Fibroblast of villous mesenchyme (primary cell): ENCODE measurements at regions not wholly inside any gene's neighbourhood (a gene's known extent, or its start where the extent isn't known, plus 50 kb on each side); places are given as distances from the start of the nearest gene placed in this dataset.

Source experiments
- DNase-seq: peaks from one replicate; pipeline ENCODE4 v3.0.0-alpha.2; 2010; ENCODE audit warnings: low read depth
- H3K4me3 ChIP-seq: 2 replicates; pipeline ENCODE4 v1.5.1; 2011; ENCODE audit warnings: low read depth, mild to moderate bottlenecking, low read length
- TF ChIP-seq, protein P1 (sequence below): IDR thresholded peaks from 2 replicates; pipeline ENCODE4 v1.5.1; 2012; ENCODE audit warnings: low read depth, mild to moderate bottlenecking, low read length; ENCODE audit not compliant: insufficient read depth

DNA sequence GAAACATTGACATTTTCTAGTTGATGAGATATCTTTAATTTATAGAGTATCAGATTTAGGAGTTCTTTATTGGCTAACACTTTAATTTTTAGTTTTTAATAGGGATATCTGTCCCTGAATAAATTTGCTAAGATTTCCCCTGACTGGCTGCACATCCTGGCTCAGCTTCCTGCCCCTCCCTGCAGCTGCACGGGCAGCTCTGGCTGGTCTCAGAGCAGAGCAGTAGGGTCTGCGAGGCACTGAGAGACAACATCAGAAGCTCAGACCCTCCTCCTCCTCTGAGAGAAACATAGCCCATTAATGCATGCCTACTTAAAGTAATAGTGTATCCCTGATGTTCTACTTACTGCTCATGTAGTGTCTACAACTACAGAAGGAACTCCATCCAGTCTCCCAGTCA, 139.2 kb downstream of the TNFSF13B start:
- TF ChIP-seq, protein P1, sequence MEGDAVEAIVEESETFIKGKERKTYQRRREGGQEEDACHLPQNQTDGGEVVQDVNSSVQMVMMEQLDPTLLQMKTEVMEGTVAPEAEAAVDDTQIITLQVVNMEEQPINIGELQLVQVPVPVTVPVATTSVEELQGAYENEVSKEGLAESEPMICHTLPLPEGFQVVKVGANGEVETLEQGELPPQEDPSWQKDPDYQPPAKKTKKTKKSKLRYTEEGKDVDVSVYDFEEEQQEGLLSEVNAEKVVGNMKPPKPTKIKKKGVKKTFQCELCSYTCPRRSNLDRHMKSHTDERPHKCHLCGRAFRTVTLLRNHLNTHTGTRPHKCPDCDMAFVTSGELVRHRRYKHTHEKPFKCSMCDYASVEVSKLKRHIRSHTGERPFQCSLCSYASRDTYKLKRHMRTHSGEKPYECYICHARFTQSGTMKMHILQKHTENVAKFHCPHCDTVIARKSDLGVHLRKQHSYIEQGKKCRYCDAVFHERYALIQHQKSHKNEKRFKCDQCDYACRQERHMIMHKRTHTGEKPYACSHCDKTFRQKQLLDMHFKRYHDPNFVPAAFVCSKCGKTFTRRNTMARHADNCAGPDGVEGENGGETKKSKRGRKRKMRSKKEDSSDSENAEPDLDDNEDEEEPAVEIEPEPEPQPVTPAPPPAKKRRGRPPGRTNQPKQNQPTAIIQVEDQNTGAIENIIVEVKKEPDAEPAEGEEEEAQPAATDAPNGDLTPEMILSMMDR = no peak
- DNase-seq = no peak
- H3K4me3 ChIP-seq = no peak overlapping the region

DNA sequence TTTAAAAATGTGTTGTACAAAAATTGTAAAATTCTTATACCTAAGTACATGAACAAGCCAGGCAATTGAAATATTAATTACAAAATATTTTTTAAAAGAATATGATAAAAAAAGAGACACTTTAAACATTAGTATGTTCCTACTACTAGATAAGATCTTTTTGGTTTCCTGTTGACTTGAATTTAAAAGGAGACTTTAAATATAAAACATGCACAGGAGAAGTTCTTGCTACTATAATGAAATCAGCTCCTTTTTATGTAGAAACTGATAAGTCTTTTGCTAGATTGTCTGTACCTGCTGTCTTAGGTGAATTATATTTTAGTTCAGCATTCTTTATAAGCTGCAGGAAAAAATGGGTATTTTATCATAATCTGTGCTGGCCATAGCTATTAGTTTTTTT, 140.2 kb downstream of the TNFSF13B start:
- no peak overlapping the region for H3K4me3 ChIP-seq
- TF ChIP-seq, protein P1 = no peak
- DNase-seq = no peak

DNA sequence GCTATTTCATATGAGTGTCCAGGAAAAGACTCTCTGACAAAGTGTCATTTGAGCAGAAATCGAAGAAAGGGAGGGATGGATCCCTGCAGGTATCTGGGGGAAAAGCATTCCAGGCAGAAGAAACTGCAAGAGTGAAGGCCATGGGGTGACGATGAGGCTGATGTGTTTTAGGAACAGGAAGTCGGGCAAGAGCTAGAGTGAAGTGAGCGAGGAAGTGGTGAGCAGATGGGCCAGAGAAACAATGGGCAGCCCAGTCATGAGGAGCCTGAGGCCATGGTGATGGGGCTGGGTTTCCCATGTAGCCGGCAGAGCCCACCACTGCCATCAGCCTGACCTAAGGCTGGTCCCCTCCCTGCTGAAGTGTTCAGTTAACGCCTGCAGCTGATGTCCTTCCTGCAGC, 150.2 kb downstream of the TNFSF13B start:
- no peak for DNase-seq
- TF ChIP-seq, protein P1 = no peak
- H3K4me3 ChIP-seq = no peak overlapping the region

DNA sequence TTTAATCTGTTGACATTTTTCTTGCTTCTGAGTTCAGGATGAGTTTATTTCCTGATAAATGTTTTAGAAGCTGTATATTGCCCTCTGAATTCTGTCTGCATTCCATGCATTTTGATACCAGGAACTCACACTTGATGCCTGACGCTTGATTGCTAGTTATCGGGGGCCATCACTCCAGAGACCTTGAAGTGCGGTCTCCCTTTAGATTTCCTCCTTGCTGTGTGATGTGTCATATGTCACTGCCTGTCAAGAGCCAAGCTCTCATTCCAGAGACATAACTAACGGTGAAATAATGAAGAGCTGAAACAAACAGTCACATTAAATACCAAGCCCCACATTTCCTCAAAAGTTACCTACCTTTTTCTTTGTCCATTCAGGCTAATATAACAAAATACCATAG, 155.5 kb downstream of the TNFSF13B start:
- TF ChIP-seq, protein P1 = no peak
- DNase-seq = no peak
- H3K4me3 ChIP-seq = no peak overlapping the region

DNA sequence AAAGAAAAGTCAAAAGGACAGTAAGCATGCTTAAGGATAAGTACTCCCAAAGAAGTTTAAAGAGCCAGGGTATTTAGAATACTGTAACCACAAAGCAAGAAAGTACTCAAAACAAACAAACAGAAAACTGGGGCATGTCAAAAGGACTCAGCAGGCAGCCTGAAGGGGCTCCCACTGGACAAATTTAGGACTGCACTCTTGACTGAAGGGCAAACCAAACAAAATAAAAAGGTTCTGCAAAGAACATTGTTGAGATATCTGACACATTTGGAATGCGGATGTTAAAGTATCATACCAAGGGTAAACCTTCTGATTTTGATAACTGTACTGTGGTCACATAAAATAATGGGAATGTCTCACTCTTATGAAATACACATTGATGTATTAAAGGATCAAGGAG, 157.4 kb downstream of the TNFSF13B start:
- no peak overlapping the region for H3K4me3 ChIP-seq
- TF ChIP-seq, protein P1 = no peak
- no peak for DNase-seq

DNA sequence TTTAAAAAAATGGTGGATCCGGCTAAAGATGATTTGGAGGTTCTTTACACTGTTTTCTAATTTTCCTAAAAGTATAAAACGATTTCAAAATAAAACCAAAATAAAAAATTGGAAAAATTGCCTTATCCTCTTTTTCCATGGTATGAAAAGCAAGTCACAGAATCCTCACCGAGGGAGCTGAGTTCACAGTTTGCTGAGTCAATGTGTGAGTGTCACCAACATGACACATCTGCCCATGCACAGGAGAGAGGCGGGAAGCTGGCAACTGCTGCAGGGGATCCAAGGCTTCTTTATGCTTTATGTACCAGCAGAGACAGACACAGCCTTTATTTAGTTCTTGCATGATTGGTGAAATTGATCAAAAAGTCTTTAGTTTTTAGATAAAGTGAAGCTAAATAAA, 157.8 kb downstream of the TNFSF13B start:
- no peak overlapping the region for H3K4me3 ChIP-seq
- DNase-seq = no peak
- TF ChIP-seq, protein P1 = no peak

DNA sequence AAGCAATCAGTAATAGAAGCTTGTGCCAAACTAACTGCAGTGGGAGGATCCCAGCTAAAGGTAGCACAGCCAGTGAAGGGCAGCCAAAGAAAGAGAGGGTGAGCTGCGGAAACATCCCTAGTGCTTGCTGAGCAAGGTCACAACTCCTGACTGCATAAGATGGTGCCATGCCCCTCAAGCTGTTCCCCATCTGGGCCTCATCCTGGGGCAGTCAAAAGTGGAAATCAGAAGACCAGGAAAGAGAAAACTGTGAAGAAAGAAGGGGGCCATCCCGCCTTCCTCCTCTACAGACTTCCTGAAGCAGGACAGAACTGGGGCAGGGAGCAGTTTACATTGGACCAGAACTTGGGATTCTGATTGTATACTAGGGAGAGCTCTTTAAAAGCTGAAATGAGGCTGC, 159.2 kb downstream of the TNFSF13B start:
- TF ChIP-seq, protein P1 = no peak
- no peak for DNase-seq
- no peak overlapping the region for H3K4me3 ChIP-seq
